DMS153 (cell line): ENCODE measurements at regions not wholly inside any gene's neighbourhood (a gene's known extent, or its start where the extent isn't known, plus 50 kb on each side); places are given as distances from the start of the nearest gene placed in this dataset.
"Not testable (repeated sequence)": the region's sequence is repeated elsewhere in the genome, so short reads cannot be mapped to it uniquely, and the experiment has no call there.

Experiments
- DNase-seq: peaks from one replicate; lab custom pipeline; 2025; lab: John Stamatoyannopoulos, UW

GRCh38 chr5:7088849-7089248 lies 307.1 kb upstream of the ADCY2 start:
- DNase-seq: no peak

- no peak for DNase-seq
Observed at GRCh38 chr5:7094626-7095025, 301.3 kb upstream of the ADCY2 start.

GRCh38 chr5:7096294-7096693 lies 299.6 kb upstream of the ADCY2 start:
- no peak for DNase-seq

GRCh38 chr5:7105358-7105757 lies 290.6 kb upstream of the ADCY2 start:
- DNase-seq: no peak

- DNase-seq: no peak
Observed at GRCh38 chr5:7117961-7118360, 278.0 kb upstream of the ADCY2 start.

- DNase-seq: no peak
Observed at GRCh38 chr5:7131680-7132079, 264.3 kb upstream of the ADCY2 start.

- no peak for DNase-seq
Observed at GRCh38 chr5:7146886-7147285, 249.1 kb upstream of the ADCY2 start.

GRCh38 chr5:7157083-7157482 lies 238.9 kb upstream of the ADCY2 start:
- DNase-seq: no peak

- no peak for DNase-seq
Observed at GRCh38 chr5:7169240-7169878, 226.6 kb upstream of the ADCY2 start.

- DNase-seq: not testable (repeated sequence)
Observed at GRCh38 chr5:7170785-7171184, 225.2 kb upstream of the ADCY2 start.

- no peak for DNase-seq
Observed at GRCh38 chr5:7179364-7179763, 216.6 kb upstream of the ADCY2 start.

GRCh38 chr5:7181841-7182240 lies 214.1 kb upstream of the ADCY2 start:
- peak; percentile 47 for DNase-seq

- DNase-seq: no peak
Observed at GRCh38 chr5:7185742-7186141, 210.2 kb upstream of the ADCY2 start.

GRCh38 chr5:7186818-7187217 lies 209.1 kb upstream of the ADCY2 start:
- peak; percentile 41 for DNase-seq

GRCh38 chr5:7190712-7191250 lies 205.2 kb upstream of the ADCY2 start:
- no peak for DNase-seq

GRCh38 chr5:7192016-7192415 lies 203.9 kb upstream of the ADCY2 start:
- DNase-seq: no peak

GRCh38 chr5:7202846-7203245 lies 193.1 kb upstream of the ADCY2 start:
- DNase-seq: no peak

GRCh38 chr5:7207979-7208378 lies 188.0 kb upstream of the ADCY2 start:
- no peak for DNase-seq

- DNase-seq: peak; percentile 94
Observed at GRCh38 chr5:7208938-7209337, 187.0 kb upstream of the ADCY2 start.

- DNase-seq: peak; percentile 70
Observed at GRCh38 chr5:7209658-7210057, 186.3 kb upstream of the ADCY2 start.

- DNase-seq: no peak
Observed at GRCh38 chr5:7210549-7210948, 185.4 kb upstream of the ADCY2 start.

GRCh38 chr5:7213525-7213924 lies 182.4 kb upstream of the ADCY2 start:
- DNase-seq: no peak

GRCh38 chr5:7214906-7215416 lies 181.0 kb upstream of the ADCY2 start:
- DNase-seq: no peak

GRCh38 chr5:7218141-7218540 lies 177.8 kb upstream of the ADCY2 start:
- DNase-seq: no peak
